HG03558 (cell line): ENCODE measurements at regions not wholly inside any gene's neighbourhood (a gene's known extent, or its start where the extent isn't known, plus 50 kb on each side); places are given as distances from the start of the nearest gene placed in this dataset.
"Not testable (repeated sequence)": the region's sequence is repeated elsewhere in the genome, so short reads cannot be mapped to it uniquely, and the experiment has no call there.

Experiments
- ATAC-seq: cut with Tn5 transposase; IDR thresholded peaks from one replicate; pipeline ENCODE4 v1.9.1; 2021; ENCODE audit warnings: moderate number of reproducible peaks; ENCODE audit not compliant: unreplicated experiment; ENCODE audit errors: extremely low read depth

- ATAC-seq: no peak
These were observed 644.2 kb downstream of the FAM181B start for GRCh38 chr11:82089426-82089825.

- ATAC-seq: no peak
These were observed 648.2 kb downstream of the FAM181B start for GRCh38 chr11:82085493-82085892.

- no peak for ATAC-seq
These were observed 650.7 kb downstream of the FAM181B start for GRCh38 chr11:82082976-82083375.

GRCh38 chr11:82080160-82080559, 653.5 kb downstream of the FAM181B start:
- no peak for ATAC-seq

GRCh38 chr11:82076126-82076525, 657.5 kb downstream of the FAM181B start:
- no peak for ATAC-seq

GRCh38 chr11:82059505-82059904, 674.2 kb downstream of the FAM181B start:
- ATAC-seq: no peak

GRCh38 chr11:82056450-82056849, 677.2 kb downstream of the FAM181B start:
- ATAC-seq: no peak

- ATAC-seq: no peak
These were observed 684.5 kb downstream of the FAM181B start for GRCh38 chr11:82049199-82049598.

- ATAC-seq: no peak
These were observed 686.5 kb downstream of the FAM181B start for GRCh38 chr11:82047200-82047599.

- no peak for ATAC-seq
These were observed 686.9 kb downstream of the FAM181B start for GRCh38 chr11:82046778-82047177.

- no peak for ATAC-seq
These were observed 687.8 kb downstream of the FAM181B start for GRCh38 chr11:82045748-82046457.

GRCh38 chr11:82043316-82043715, 690.3 kb downstream of the FAM181B start:
- ATAC-seq: no peak

GRCh38 chr11:82041764-82042163, 691.9 kb downstream of the FAM181B start:
- no peak for ATAC-seq

- no peak for ATAC-seq
These were observed 695.5 kb downstream of the FAM181B start for GRCh38 chr11:82038154-82038553.

GRCh38 chr11:82034527-82034926, 699.1 kb downstream of the FAM181B start:
- no peak for ATAC-seq

- not testable (repeated sequence) for ATAC-seq
These were observed 706.3 kb downstream of the FAM181B start for GRCh38 chr11:82027335-82027734.

- no peak for ATAC-seq
These were observed 708.9 kb downstream of the FAM181B start for GRCh38 chr11:82024760-82025159.

- no peak for ATAC-seq
These were observed 721.4 kb downstream of the FAM181B start for GRCh38 chr11:82012276-82012675.

- no peak for ATAC-seq
These were observed 724.5 kb downstream of the FAM181B start for GRCh38 chr11:82009133-82009532.

GRCh38 chr11:82007521-82007920, 726.1 kb downstream of the FAM181B start:
- no peak for ATAC-seq

- ATAC-seq: no peak
These were observed 729.0 kb downstream of the FAM181B start for GRCh38 chr11:82004537-82005213.
